WTC11 (cell line): ENCODE measurements at regions not wholly inside any gene's neighbourhood (a gene's known extent, or its start where the extent isn't known, plus 50 kb on each side); places are given as distances from the start of the nearest gene placed in this dataset.

ENCODE experiments used
- ATAC-seq: fragments of 200-7000 bp; cut with Tn5 transposase; 2 replicates; pipeline ENCODE4 v1.10.0; 2021; ENCODE audit warnings: mild to moderate bottlenecking, moderate library complexity
- CTCF ChIA-PET: fragments of 300-600 bp; sonication (Branson Sonifier 250); formaldehyde crosslinking; loops from one replicate; lab custom pipeline; 2021; ENCODE audit warnings: antibody characterized with exemption; lab: Charles Lee
- POLR2A ChIA-PET: fragments of 350-600 bp; sonication (Branson Sonifier 250); formaldehyde crosslinking; loops from one replicate; lab custom pipeline; 2021; ENCODE audit warnings: antibody characterized with exemption; lab: Charles Lee
- DNase-seq: peaks from one replicate; pipeline ENCODE4 v3.0.0; 2021; ENCODE audit warnings: low spot score
- H3K27ac Mint-ChIP-seq: 2 replicates; pipeline ENCODE4 v1.8.0; 2021; ENCODE audit warnings: mixed read lengths
- H3K27me3 Mint-ChIP-seq: 2 replicates; pipeline ENCODE4 v1.8.0; 2021; ENCODE audit warnings: low read depth, mild to moderate bottlenecking, moderate library complexity, mixed read lengths
- H3K36me3 Mint-ChIP-seq: 2 replicates; pipeline ENCODE4 v1.8.0; 2021; ENCODE audit warnings: mixed read lengths
- H3K4me1 Mint-ChIP-seq: 2 replicates; pipeline ENCODE4 v1.8.0; 2022; ENCODE audit warnings: mixed read lengths
- H3K4me3 Mint-ChIP-seq: 2 replicates; pipeline ENCODE4 v1.8.0; 2021; ENCODE audit warnings: mild to moderate bottlenecking, moderate library complexity, mixed read lengths
- H3K9me3 Mint-ChIP-seq: 2 replicates; pipeline ENCODE4 v1.8.0; 2021; ENCODE audit warnings: mixed read lengths
- E2F1 ChIP-seq: sonication (generic); formaldehyde crosslinking; IDR thresholded peaks from 2 replicates; pipeline ENCODE4 v1.8.0; 2022; ENCODE audit warnings: mild to moderate bottlenecking, missing genetic modification reagents
- EMX1 ChIP-seq: fragments of 250-450 bp; sonication (Bioruptor Pico); IDR thresholded peaks from 2 replicates; pipeline ENCODE4 v1.8.0; 2021; ENCODE audit warnings: mild to moderate bottlenecking
- ETV6 ChIP-seq: sonication (generic); formaldehyde crosslinking; IDR thresholded peaks from 2 replicates; pipeline ENCODE4 v1.8.1; 2022; ENCODE audit warnings: mild to moderate bottlenecking, missing genetic modification reagents
- GABPB1 ChIP-seq: sonication (generic); formaldehyde crosslinking; IDR thresholded peaks from 2 replicates; pipeline ENCODE4 v1.8.1; 2023; ENCODE audit warnings: mild to moderate bottlenecking, missing genetic modification reagents
- GTF2I ChIP-seq: fragments of 250-450 bp; sonication (Bioruptor Pico); conservative IDR thresholded peaks from 2 replicates; pipeline ENCODE4 v1.4.0; 2021; ENCODE audit warnings: mild to moderate bottlenecking
- HMGA2 ChIP-seq: fragments of 250-450 bp; sonication (Bioruptor Pico); IDR thresholded peaks from 2 replicates; pipeline ENCODE4 v1.4.0; 2021; ENCODE audit warnings: mild to moderate bottlenecking, moderate library complexity
- NR2C2 ChIP-seq: sonication (generic); formaldehyde crosslinking; IDR thresholded peaks from 2 replicates; pipeline ENCODE4 v1.8.0; 2022; ENCODE audit warnings: mild to moderate bottlenecking, missing genetic modification reagents
- NR3C1 ChIP-seq: sonication (generic); formaldehyde crosslinking; conservative IDR thresholded peaks from 2 replicates; pipeline ENCODE4 v1.8.1; 2023; ENCODE audit warnings: low read depth, mild to moderate bottlenecking, missing genetic modification reagents
- OVOL2 ChIP-seq: fragments of 250-450 bp; sonication (Bioruptor Pico); IDR thresholded peaks from 2 replicates; pipeline ENCODE4 v1.9.0; 2021; ENCODE audit warnings: mild to moderate bottlenecking, borderline replicate concordance
- SOX15 ChIP-seq: fragments of 250-450 bp; sonication (Bioruptor Pico); IDR thresholded peaks from 2 replicates; pipeline ENCODE4 v1.9.0; 2021; ENCODE audit warnings: mild to moderate bottlenecking
- TCF7 ChIP-seq: sonication (generic); formaldehyde crosslinking; IDR thresholded peaks from 2 replicates; pipeline ENCODE4 v1.8.0; 2022; ENCODE audit warnings: mild to moderate bottlenecking, low read depth, missing genetic modification reagents, moderate library complexity
- ZNF396 ChIP-seq: fragments of 250-450 bp; sonication (Bioruptor Pico); IDR thresholded peaks from 2 replicates; pipeline ENCODE4 v1.8.0; 2021; ENCODE audit warnings: mild to moderate bottlenecking, moderate library complexity, borderline replicate concordance
- TF ChIP-seq, protein P1 (sequence below): fragments of 250-450 bp; sonication (Bioruptor Pico); IDR thresholded peaks from 2 replicates; pipeline ENCODE4 v1.9.0; 2021; ENCODE audit warnings: mild to moderate bottlenecking, borderline replicate concordance
- TF ChIP-seq, protein P2 (sequence below): sonication (generic); formaldehyde crosslinking; IDR thresholded peaks from 2 replicates; pipeline ENCODE4 v1.8.1; 2022; ENCODE audit warnings: missing genetic modification reagents, borderline replicate concordance
- TF ChIP-seq, protein P3 (sequence below): fragments of 250-450 bp; sonication (Bioruptor Pico); IDR thresholded peaks from 2 replicates; pipeline ENCODE4 v2.1.2; 2022; ENCODE audit warnings: mild to moderate bottlenecking, moderate library complexity
- TF ChIP-seq, protein P4 (sequence below): sonication (generic); formaldehyde crosslinking; IDR thresholded peaks from 2 replicates; pipeline ENCODE4 v1.8.0; 2023; ENCODE audit warnings: mild to moderate bottlenecking, missing genetic modification reagents
- TF ChIP-seq, protein P5 (sequence below): sonication (generic); formaldehyde crosslinking; IDR thresholded peaks from 2 replicates; pipeline ENCODE4 v1.8.1; 2022; ENCODE audit warnings: mild to moderate bottlenecking, moderate library complexity, missing genetic modification reagents
- TF ChIP-seq, protein P6 (sequence below): sonication (generic); formaldehyde crosslinking; IDR thresholded peaks from 2 replicates; pipeline ENCODE4 v1.8.1; 2023; ENCODE audit warnings: mild to moderate bottlenecking, missing genetic modification reagents, moderate library complexity

DNA sequence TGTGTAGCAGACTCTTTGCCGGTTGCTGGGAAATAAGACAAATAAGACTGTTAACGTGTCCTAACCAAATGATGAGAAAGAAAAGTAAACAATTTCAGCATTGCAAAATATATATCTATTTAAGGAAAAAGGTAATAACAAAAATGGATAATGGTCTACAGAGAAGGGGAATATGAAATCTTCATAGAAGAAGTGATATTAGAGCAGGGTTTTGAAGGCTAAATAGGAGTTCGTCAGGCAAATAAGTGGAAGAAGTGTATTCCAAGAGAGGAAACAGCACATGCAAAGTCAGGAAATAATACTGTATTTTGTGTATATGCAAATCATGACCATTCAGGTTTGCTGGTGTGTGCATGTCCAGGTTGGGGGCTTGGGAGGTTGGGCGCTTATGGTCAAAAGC is 55.3 kb upstream of the OSBPL3 start:
- peaks cover 4% of the 10 kb centered on the region; the same call in 1 of the 2 replicates for H3K27me3 Mint-ChIP-seq
- POLR2A ChIA-PET = no interaction called here

DNA sequence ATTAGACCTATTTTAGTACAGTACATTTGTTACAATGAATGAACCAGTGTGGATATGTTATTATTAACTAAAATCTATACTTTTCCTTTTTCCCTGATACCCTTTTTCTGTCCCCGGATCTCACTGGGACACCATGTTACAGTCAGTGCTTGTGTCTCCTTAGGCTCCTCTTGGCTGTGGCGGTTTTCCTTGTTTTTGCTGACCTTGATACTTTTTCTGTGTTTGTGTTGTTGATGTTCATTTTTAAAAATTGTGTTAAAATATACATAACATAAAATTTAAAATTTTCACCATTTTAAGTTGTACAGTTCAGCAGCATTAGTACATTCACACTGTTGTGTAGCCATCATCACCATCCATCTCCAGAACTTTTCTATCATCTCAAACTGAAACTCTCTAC is 54.2 kb upstream of the OSBPL3 start:
- POLR2A ChIA-PET = no interaction called here
- H3K9me3 Mint-ChIP-seq = peaks cover 22% of the 10 kb centered on the region
- H3K36me3 Mint-ChIP-seq = peaks cover 4% of the 10 kb centered on the region
- no peak overlapping the region for H3K27ac Mint-ChIP-seq
- no peak overlapping the region for H3K4me3 Mint-ChIP-seq
- peaks cover 6% of the 10 kb centered on the region for H3K4me1 Mint-ChIP-seq
- TF ChIP-seq, protein P1, sequence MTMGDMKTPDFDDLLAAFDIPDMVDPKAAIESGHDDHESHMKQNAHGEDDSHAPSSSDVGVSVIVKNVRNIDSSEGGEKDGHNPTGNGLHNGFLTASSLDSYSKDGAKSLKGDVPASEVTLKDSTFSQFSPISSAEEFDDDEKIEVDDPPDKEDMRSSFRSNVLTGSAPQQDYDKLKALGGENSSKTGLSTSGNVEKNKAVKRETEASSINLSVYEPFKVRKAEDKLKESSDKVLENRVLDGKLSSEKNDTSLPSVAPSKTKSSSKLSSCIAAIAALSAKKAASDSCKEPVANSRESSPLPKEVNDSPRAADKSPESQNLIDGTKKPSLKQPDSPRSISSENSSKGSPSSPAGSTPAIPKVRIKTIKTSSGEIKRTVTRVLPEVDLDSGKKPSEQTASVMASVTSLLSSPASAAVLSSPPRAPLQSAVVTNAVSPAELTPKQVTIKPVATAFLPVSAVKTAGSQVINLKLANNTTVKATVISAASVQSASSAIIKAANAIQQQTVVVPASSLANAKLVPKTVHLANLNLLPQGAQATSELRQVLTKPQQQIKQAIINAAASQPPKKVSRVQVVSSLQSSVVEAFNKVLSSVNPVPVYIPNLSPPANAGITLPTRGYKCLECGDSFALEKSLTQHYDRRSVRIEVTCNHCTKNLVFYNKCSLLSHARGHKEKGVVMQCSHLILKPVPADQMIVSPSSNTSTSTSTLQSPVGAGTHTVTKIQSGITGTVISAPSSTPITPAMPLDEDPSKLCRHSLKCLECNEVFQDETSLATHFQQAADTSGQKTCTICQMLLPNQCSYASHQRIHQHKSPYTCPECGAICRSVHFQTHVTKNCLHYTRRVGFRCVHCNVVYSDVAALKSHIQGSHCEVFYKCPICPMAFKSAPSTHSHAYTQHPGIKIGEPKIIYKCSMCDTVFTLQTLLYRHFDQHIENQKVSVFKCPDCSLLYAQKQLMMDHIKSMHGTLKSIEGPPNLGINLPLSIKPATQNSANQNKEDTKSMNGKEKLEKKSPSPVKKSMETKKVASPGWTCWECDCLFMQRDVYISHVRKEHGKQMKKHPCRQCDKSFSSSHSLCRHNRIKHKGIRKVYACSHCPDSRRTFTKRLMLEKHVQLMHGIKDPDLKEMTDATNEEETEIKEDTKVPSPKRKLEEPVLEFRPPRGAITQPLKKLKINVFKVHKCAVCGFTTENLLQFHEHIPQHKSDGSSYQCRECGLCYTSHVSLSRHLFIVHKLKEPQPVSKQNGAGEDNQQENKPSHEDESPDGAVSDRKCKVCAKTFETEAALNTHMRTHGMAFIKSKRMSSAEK = no peak
- TF ChIP-seq SOX15 (CRISPR knock-in tag) (no peak), ETV6 (CRISPR knock-in tag) (no peak), TCF7 (CRISPR knock-in tag) (no peak), EMX1 (CRISPR knock-in tag) (no peak), NR2C2 (CRISPR knock-in tag) (no peak), GTF2I (CRISPR knock-in tag) (no peak)
- TF ChIP-seq, protein P2, sequence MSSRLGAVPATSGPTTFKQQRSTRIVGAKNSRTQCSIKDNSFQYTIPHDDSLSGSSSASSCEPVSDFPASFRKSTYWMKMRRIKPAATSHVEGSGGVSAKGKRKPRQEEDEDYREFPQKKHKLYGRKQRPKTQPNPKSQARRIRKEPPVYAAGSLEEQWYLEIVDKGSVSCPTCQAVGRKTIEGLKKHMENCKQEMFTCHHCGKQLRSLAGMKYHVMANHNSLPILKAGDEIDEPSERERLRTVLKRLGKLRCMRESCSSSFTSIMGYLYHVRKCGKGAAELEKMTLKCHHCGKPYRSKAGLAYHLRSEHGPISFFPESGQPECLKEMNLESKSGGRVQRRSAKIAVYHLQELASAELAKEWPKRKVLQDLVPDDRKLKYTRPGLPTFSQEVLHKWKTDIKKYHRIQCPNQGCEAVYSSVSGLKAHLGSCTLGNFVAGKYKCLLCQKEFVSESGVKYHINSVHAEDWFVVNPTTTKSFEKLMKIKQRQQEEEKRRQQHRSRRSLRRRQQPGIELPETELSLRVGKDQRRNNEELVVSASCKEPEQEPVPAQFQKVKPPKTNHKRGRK (CRISPR knock-in tag) = no peak
- TF ChIP-seq, protein P3, sequence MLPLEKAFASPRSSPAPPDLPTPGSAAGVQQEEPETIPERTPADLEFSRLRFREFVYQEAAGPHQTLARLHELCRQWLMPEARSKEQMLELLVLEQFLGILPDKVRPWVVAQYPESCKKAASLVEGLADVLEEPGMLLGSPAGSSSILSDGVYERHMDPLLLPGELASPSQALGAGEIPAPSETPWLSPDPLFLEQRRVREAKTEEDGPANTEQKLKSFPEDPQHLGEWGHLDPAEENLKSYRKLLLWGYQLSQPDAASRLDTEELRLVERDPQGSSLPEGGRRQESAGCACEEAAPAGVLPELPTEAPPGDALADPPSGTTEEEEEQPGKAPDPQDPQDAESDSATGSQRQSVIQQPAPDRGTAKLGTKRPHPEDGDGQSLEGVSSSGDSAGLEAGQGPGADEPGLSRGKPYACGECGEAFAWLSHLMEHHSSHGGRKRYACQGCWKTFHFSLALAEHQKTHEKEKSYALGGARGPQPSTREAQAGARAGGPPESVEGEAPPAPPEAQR = no peak
- TF ChIP-seq, protein P4, sequence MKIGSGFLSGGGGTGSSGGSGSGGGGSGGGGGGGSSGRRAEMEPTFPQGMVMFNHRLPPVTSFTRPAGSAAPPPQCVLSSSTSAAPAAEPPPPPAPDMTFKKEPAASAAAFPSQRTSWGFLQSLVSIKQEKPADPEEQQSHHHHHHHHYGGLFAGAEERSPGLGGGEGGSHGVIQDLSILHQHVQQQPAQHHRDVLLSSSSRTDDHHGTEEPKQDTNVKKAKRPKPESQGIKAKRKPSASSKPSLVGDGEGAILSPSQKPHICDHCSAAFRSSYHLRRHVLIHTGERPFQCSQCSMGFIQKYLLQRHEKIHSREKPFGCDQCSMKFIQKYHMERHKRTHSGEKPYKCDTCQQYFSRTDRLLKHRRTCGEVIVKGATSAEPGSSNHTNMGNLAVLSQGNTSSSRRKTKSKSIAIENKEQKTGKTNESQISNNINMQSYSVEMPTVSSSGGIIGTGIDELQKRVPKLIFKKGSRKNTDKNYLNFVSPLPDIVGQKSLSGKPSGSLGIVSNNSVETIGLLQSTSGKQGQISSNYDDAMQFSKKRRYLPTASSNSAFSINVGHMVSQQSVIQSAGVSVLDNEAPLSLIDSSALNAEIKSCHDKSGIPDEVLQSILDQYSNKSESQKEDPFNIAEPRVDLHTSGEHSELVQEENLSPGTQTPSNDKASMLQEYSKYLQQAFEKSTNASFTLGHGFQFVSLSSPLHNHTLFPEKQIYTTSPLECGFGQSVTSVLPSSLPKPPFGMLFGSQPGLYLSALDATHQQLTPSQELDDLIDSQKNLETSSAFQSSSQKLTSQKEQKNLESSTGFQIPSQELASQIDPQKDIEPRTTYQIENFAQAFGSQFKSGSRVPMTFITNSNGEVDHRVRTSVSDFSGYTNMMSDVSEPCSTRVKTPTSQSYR (CRISPR knock-in tag) = no peak
- ATAC-seq = no peak
- CTCF ChIA-PET = no interaction called here
- peaks cover 4% of the 10 kb centered on the region; the same call in 1 of the 2 replicates for H3K27me3 Mint-ChIP-seq
- no peak for DNase-seq

More for the DNA sequence above, 55.3 kb upstream of the OSBPL3 start:
- no peak for DNase-seq
- ATAC-seq = no peak
- Mint-ChIP-seq H3K4me1 (peaks cover 6% of the 10 kb centered on the region), H3K36me3 (peaks cover 4% of the 10 kb centered on the region), H3K27ac (no peak overlapping the region), H3K4me3 (no peak overlapping the region), H3K9me3 (peaks cover 22% of the 10 kb centered on the region)
- CTCF ChIA-PET = no interaction called here
- TF ChIP-seq GABPB1 (CRISPR knock-in tag) = no peak
- TF ChIP-seq, protein P5, sequence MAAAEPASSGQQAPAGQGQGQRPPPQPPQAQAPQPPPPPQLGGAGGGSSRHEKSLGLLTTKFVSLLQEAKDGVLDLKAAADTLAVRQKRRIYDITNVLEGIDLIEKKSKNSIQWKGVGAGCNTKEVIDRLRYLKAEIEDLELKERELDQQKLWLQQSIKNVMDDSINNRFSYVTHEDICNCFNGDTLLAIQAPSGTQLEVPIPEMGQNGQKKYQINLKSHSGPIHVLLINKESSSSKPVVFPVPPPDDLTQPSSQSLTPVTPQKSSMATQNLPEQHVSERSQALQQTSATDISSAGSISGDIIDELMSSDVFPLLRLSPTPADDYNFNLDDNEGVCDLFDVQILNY (CRISPR knock-in tag) = no peak
- no peak for TF ChIP-seq HMGA2 (CRISPR knock-in tag)
- no peak for TF ChIP-seq SOX15 (CRISPR knock-in tag)
- no peak for TF ChIP-seq TCF7 (CRISPR knock-in tag)
- no peak for TF ChIP-seq NR3C1 (CRISPR knock-in tag)
- TF ChIP-seq, protein P6, sequence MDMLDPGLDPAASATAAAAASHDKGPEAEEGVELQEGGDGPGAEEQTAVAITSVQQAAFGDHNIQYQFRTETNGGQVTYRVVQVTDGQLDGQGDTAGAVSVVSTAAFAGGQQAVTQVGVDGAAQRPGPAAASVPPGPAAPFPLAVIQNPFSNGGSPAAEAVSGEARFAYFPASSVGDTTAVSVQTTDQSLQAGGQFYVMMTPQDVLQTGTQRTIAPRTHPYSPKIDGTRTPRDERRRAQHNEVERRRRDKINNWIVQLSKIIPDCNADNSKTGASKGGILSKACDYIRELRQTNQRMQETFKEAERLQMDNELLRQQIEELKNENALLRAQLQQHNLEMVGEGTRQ (CRISPR knock-in tag) = no peak
- no peak for TF ChIP-seq ZNF396 (CRISPR knock-in tag)
- TF ChIP-seq ETV6 (CRISPR knock-in tag) = no peak
- TF ChIP-seq OVOL2 = no peak
- no peak for TF ChIP-seq GTF2I (CRISPR knock-in tag)
- no peak for TF ChIP-seq E2F1
